AG09319 (cell line): ENCODE measurements at regions not wholly inside any gene's neighbourhood (a gene's known extent, or its start where the extent isn't known, plus 50 kb on each side); places are given as distances from the start of the nearest gene placed in this dataset.

Source experiments
- DNase-seq: peaks from one replicate; pipeline ENCODE4 v3.0.0-alpha.2; 2010; ENCODE audit warnings: low read depth; ENCODE audit errors: extremely low read depth
- TF ChIP-seq, protein P1 (sequence below): IDR thresholded peaks from 2 replicates; pipeline ENCODE4 v1.5.1; 2011; ENCODE audit warnings: low read depth, mild to moderate bottlenecking, inconsistent platforms, low read length, moderate library complexity

DNA sequence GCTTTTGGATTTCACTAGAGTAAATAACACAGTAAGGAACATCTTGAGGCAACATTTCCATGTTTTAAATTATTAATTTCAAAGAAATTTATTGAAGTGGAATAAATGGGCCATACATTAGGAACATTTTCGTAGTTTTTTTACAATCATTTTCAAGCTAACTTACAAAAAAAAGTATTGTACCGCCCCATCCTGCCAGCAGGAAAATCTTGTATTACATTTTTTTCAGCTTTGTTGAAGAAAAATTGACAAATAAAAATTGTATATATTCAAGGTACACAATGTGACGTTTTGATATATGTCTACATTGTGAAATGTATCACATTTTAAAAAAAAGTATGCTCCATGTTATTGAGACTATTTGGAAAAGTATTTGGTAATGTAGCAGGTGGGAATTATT, 1001.9 kb upstream of the NR2F2 start:
- TF ChIP-seq, protein P1, sequence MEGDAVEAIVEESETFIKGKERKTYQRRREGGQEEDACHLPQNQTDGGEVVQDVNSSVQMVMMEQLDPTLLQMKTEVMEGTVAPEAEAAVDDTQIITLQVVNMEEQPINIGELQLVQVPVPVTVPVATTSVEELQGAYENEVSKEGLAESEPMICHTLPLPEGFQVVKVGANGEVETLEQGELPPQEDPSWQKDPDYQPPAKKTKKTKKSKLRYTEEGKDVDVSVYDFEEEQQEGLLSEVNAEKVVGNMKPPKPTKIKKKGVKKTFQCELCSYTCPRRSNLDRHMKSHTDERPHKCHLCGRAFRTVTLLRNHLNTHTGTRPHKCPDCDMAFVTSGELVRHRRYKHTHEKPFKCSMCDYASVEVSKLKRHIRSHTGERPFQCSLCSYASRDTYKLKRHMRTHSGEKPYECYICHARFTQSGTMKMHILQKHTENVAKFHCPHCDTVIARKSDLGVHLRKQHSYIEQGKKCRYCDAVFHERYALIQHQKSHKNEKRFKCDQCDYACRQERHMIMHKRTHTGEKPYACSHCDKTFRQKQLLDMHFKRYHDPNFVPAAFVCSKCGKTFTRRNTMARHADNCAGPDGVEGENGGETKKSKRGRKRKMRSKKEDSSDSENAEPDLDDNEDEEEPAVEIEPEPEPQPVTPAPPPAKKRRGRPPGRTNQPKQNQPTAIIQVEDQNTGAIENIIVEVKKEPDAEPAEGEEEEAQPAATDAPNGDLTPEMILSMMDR: no peak
- no peak for DNase-seq

DNA sequence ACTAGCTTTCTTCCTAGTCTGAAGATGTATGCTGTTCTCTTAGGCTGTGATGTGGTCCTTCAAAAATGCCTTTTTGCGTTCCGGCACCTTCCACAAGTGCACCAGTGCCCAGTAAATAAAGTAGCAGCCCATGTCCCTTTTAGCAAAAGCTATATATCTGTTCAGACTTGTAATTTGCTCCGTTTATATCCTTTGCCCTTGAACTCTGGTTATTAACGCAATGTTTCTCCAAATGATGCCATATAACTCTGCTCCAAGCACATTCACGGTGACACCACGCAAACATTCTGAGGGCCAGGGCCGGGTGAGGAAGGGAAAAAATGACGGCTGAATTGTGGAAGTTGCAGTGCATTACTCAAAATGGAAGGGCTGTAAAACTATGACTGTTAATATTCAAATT, 1001.1 kb upstream of the NR2F2 start:
- no peak for DNase-seq
- TF ChIP-seq, protein P1: no peak

DNA sequence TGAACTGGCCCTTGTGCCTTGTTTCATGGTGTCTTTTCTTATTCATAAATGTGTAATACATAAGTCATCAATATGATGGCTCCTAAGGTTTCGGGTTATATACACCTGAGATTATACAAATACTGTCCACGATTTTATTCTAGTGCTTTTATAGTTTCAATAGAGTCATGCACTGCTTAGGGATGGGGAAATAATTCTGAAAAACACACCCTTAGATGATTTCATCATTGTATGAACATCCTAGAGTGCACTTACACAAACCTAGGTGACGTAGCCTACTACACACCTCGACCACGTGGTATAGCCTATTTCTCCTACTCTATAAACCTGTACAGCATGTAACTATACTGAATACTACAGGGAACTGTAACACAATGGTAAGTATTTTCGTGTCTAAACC, 988.8 kb upstream of the NR2F2 start:
- TF ChIP-seq, protein P1: no peak
- no peak for DNase-seq

DNA sequence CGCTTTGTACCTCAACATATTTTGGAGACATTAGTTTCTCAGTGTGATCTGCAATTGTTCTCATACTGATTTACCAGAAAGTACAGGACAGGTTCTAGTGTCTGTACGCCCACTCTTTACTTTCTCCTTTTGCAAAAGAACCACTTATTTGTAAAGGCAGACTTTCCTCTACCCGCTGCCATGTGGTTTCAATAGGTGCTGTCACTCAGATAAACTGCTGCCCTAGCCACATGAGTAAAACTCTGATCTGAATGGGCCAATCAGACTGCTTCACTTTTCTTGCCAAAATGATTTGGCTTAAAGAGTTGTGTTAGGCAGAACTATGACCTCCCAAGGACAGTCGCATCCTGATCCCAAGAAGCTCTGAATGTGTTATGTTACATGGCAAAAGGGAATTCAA, 984.6 kb upstream of the NR2F2 start:
- TF ChIP-seq, protein P1: no peak
- DNase-seq: no peak

DNA sequence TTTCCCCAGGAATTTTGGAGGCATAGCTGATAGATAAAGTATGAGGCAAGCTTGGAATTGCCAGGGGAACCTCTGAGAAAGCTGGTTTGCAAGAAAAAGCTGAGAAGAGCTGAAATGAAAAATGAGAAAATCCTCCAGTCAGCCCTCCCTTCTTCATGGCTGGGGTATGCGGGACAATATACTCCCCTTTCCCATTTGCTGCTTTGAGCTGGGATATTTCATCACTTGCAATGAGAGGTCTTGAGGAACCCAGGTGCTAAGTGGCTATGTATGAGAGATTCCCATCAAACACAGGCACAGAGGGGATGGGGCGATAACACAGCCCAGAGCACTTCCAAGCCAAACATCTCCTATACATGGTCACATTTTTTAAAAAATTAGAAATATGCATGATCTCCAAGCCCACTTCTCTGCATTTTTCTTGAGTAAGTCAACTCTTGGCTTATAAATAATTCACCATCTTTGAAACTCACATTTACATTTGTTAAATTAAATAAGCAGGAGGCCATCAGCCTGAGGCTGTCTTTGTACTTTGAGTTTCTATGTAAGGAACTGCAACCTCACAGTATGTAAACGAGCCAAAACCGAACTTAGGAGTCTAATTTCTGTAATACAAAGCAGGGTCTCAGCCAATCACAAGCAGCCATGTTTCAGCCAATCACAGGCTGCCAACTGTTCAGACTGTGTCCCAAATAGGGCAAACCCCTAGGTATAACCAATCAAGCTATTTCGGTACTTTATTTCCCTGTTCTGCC, 983.6 kb upstream of the NR2F2 start:
- TF ChIP-seq, protein P1: no peak
- no peak for DNase-seq

DNA sequence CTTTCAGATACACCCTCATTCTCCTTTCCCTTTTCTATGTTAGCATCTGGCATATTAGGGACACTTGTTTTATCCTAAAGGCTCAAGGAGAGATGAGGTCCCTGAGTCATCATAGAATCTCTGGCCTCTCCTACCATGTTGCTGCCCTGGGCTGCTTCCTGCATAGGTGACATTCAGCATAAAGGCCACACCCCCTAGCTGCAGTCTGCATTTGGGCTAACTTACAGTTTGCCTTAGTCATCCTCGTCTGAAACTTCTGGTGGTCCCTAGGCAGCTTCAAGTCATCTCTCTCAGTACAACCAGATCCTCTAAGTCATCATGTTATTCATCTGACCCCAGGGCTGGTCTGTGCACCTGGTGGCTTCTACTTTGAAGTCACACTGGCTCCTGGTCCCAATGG, 982.7 kb upstream of the NR2F2 start:
- TF ChIP-seq, protein P1: no peak
- DNase-seq: no peak

DNA sequence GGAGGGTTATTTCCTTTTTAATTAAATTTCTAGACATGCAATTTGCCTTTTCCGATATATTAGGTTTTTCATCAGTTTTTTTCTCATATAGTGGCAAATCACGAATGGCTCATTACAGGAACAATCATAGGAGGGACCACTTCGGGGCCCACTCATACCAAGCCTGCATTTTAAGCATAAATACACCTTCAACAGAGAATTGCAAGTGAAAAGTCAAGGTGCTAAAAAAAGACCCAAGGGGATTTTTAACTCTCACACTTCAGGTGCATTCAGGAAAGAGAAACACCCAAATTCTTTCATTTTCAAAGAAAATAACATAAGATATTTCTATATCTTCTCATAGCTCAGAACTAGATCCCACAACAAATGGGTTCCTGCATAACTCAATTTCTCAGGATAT, 979.6 kb upstream of the NR2F2 start:
- TF ChIP-seq, protein P1: no peak
- no peak for DNase-seq
